ENCODE measurements at regions not wholly inside any gene's neighbourhood (a gene's known extent, or its start where the extent isn't known, plus 50 kb on each side); places are given as distances from the start of the nearest gene placed in this dataset.
"Not testable (repeated sequence)": the region's sequence is repeated elsewhere in the genome, so short reads cannot be mapped to it uniquely, and the experiment has no call there.

GRCh38 chr6:19395316-19395715 lies 441.9 kb upstream of the ID4 start:
- no peak for DNase-seq (ENCODE audit: low read depth)
- H3K4me3 ChIP-seq (ENCODE audit: low read length) = no peak overlapping the region
- TF ChIP-seq CTCF (conservative IDR thresholded peaks at IDR 0.05; ENCODE audit: low read length) = no peak

GRCh38 chr6:19399406-19399805 lies 437.8 kb upstream of the ID4 start:
- peak; percentile 68 for DNase-seq (ENCODE audit: low read depth)
- H3K4me3 ChIP-seq (ENCODE audit: low read length) = no peak overlapping the region
- TF ChIP-seq CTCF (conservative IDR thresholded peaks at IDR 0.05; ENCODE audit: low read length) = no peak

- H3K4me3 ChIP-seq (ENCODE audit: low read length); DNase-seq (ENCODE audit: low read depth): not testable (repeated sequence)
These were observed 432.3 kb upstream of the ID4 start for GRCh38 chr6:19404884-19405283.

GRCh38 chr6:19408331-19408730 lies 428.8 kb upstream of the ID4 start:
- DNase-seq (ENCODE audit: low read depth) = peak; percentile 61
- no peak overlapping the region for H3K4me3 ChIP-seq (ENCODE audit: low read length)
- no peak for TF ChIP-seq CTCF (conservative IDR thresholded peaks at IDR 0.05; ENCODE audit: low read length)

- TF ChIP-seq CTCF (conservative IDR thresholded peaks at IDR 0.05; ENCODE audit: low read length) = no peak
- no peak overlapping the region for H3K4me3 ChIP-seq (ENCODE audit: low read length)
- peak; percentile 33 for DNase-seq (ENCODE audit: low read depth)
These were observed 426.7 kb upstream of the ID4 start for GRCh38 chr6:19410481-19410880.

GRCh38 chr6:19413323-19413722 lies 423.8 kb upstream of the ID4 start:
- no peak for TF ChIP-seq CTCF (conservative IDR thresholded peaks at IDR 0.05; ENCODE audit: low read length)
- H3K4me3 ChIP-seq (ENCODE audit: low read length) = no peak overlapping the region
- peak; percentile 60 for DNase-seq (ENCODE audit: low read depth)

- H3K4me3 ChIP-seq (ENCODE audit: low read length) = no peak overlapping the region
- TF ChIP-seq CTCF (conservative IDR thresholded peaks at IDR 0.05; ENCODE audit: low read length) = no peak
- peak; percentile 44 for DNase-seq (ENCODE audit: low read depth)
These were observed 421.4 kb upstream of the ID4 start for GRCh38 chr6:19415605-19416326.
